Liver (tissue), 8 donors: ENCODE measurements at regions not wholly inside any gene's neighbourhood (a gene's known extent, or its start where the extent isn't known, plus 50 kb on each side); places are given as distances from the start of the nearest gene placed in this dataset.

ENCODE experiments used
- DNase-seq: peaks from one replicate; pipeline ENCODE4 v3.0.0-alpha.2; 2017; ENCODE audit warnings: low spot score
- H3K27ac ChIP-seq, 2 donors: one replicate each; pipeline ENCODE4 v1.7.0; 2013; ENCODE audit warnings: inconsistent platforms in 2 of 2, low read length in 2 of 2, control low read depth in 1 of 2, low read depth in 1 of 2, mild to moderate bottlenecking in 1 of 2
- H3K27me3 ChIP-seq, 4 donors: one replicate each; pipeline versions ENCODE4 v1.6.1 to v1.7.0; 2013; ENCODE audit warnings: low read length in 3 of 4, inconsistent platforms in 1 of 4, mild to moderate bottlenecking in 1 of 4, moderate library complexity in 1 of 4; ENCODE audit not compliant: control insufficient read depth in 4 of 4, insufficient read depth in 4 of 4
- H3K36me3 ChIP-seq, 4 donors: one replicate each; pipeline versions ENCODE4 v1.6.1 to v1.7.0; 2013; ENCODE audit warnings: low read length in 3 of 4, mild to moderate bottlenecking in 3 of 4, low read depth in 1 of 4, moderate library complexity in 1 of 4; ENCODE audit not compliant: control insufficient read depth in 4 of 4, insufficient read depth in 3 of 4
- H3K4me1 ChIP-seq, 4 donors: one replicate each; pipeline versions ENCODE4 v1.6.1 to v1.7.0; 2013; ENCODE audit warnings: low read length in 3 of 4, mild to moderate bottlenecking in 3 of 4, moderate library complexity in 1 of 4; ENCODE audit not compliant: control insufficient read depth in 4 of 4, insufficient read depth in 4 of 4
- H3K4me3 ChIP-seq, 3 donors: one replicate each; pipeline versions ENCODE4 v1.6.1 to v1.7.0; 2013; ENCODE audit warnings: low read length in 3 of 3, control low read depth in 1 of 3, low read depth in 1 of 3, mild to moderate bottlenecking in 1 of 3
- H3K9ac ChIP-seq, 2 donors: one replicate each; pipeline ENCODE4 v1.7.0; 2013; ENCODE audit warnings: low read length in 2 of 2, mild to moderate bottlenecking in 2 of 2, moderate library complexity in 2 of 2, control low read depth in 1 of 2, low read depth in 1 of 2
- H3K9me3 ChIP-seq, 4 donors: one replicate each; pipeline versions ENCODE4 v1.6.1 to v1.7.0; 2013; ENCODE audit warnings: low read length in 3 of 4; ENCODE audit not compliant: control insufficient read depth in 4 of 4
- EGR1 ChIP-seq, 2 donors: IDR thresholded peaks; 2 replicates each; pipeline ENCODE4 v1.6.1; 2016 to 2018; ENCODE audit warnings: antibody characterized with exemption in 2 of 2, low read depth in 2 of 2
- FOXA1 ChIP-seq: IDR thresholded peaks from 2 replicates; pipeline ENCODE4 v1.6.1; 2016; ENCODE audit warnings: antibody characterized with exemption
- FOXA2 ChIP-seq: IDR thresholded peaks from 2 replicates; pipeline ENCODE4 v1.6.1; 2016; ENCODE audit warnings: antibody characterized with exemption
- GABPA ChIP-seq, 2 donors: IDR thresholded peaks in 1 of 2; conservative IDR thresholded peaks in 1 of 2; 2 replicates each; pipeline ENCODE4 v1.6.1; 2016; ENCODE audit warnings: antibody characterized with exemption in 2 of 2, mild to moderate bottlenecking in 1 of 2, moderate library complexity in 1 of 2
- HNF4A ChIP-seq, 2 donors: conservative IDR thresholded peaks; 2 replicates each; pipeline ENCODE4 v1.6.1; 2016; ENCODE audit warnings: antibody characterized with exemption in 2 of 2, mild to moderate bottlenecking in 2 of 2
- HNF4G ChIP-seq: IDR thresholded peaks from 2 replicates; pipeline ENCODE4 v1.6.1; 2016; ENCODE audit warnings: antibody characterized with exemption
- JUND ChIP-seq, 2 donors: IDR thresholded peaks; 2 replicates each; pipeline ENCODE4 v1.6.1; 2016; ENCODE audit warnings: antibody characterized with exemption in 2 of 2
- NR2F2 ChIP-seq: IDR thresholded peaks from 2 replicates; pipeline ENCODE4 v1.6.1; 2016; ENCODE audit warnings: antibody characterized with exemption
- RAD21 ChIP-seq, 2 donors: IDR thresholded peaks; 2 replicates each; pipeline ENCODE4 v1.6.1; 2016; ENCODE audit warnings: antibody characterized with exemption in 2 of 2, mild to moderate bottlenecking in 2 of 2
- RXRA ChIP-seq, 2 donors: IDR thresholded peaks; 2 replicates each; pipeline ENCODE4 v1.6.1; 2017 to 2018; ENCODE audit warnings: antibody characterized with exemption in 2 of 2, mild to moderate bottlenecking in 1 of 2
- SP1 ChIP-seq: IDR thresholded peaks from 2 replicates; pipeline ENCODE4 v1.6.1; 2018; ENCODE audit warnings: antibody characterized with exemption, mild to moderate bottlenecking
- TAF1 ChIP-seq: conservative IDR thresholded peaks from 2 replicates; pipeline ENCODE4 v1.6.1; 2016; ENCODE audit warnings: antibody characterized with exemption, mild to moderate bottlenecking
- YY1 ChIP-seq: IDR thresholded peaks from 2 replicates; pipeline ENCODE4 v1.6.1; 2016; ENCODE audit warnings: antibody characterized with exemption, mild to moderate bottlenecking
- WGBS: extraction: QIAGEN DNeasy Blood & Tissue Kit; methylation state at CpG from one replicate; pipeline ENCODE4 v1.1.7; 2013; 5-methylcytosine and 5-hydroxymethylcytosine counted together
- TF ChIP-seq, protein P1 (sequence below): IDR thresholded peaks from 2 replicates; pipeline ENCODE4 v1.6.1; 2016; ENCODE audit warnings: antibody characterized with exemption
- TF ChIP-seq, protein P2 (sequence below): IDR thresholded peaks from 2 replicates; pipeline ENCODE4 v1.6.1; 2016; ENCODE audit warnings: antibody characterized with exemption
- TF ChIP-seq, protein P3 (sequence below): IDR thresholded peaks from 2 replicates; pipeline ENCODE4 v1.6.1; 2016; ENCODE audit warnings: antibody characterized with exemption
- TF ChIP-seq, protein P4 (sequence below): IDR thresholded peaks from 2 replicates; pipeline ENCODE4 v1.6.1; 2016; ENCODE audit warnings: antibody characterized with exemption, mild to moderate bottlenecking
- TF ChIP-seq, protein P5 (sequence below): fragments of 150-350 bp; IDR thresholded peaks from 2 replicates; pipeline ENCODE4 v1.5.1; 2017; ENCODE audit warnings: improper control_type of control experiment, low read depth, low read length; ENCODE audit not compliant: missing input control
- donor health status: healthy.
- donor health status: healthy.
- donor health status: healthy.
- donor health status: healthy.
- donor health status: healthy.

DNA sequence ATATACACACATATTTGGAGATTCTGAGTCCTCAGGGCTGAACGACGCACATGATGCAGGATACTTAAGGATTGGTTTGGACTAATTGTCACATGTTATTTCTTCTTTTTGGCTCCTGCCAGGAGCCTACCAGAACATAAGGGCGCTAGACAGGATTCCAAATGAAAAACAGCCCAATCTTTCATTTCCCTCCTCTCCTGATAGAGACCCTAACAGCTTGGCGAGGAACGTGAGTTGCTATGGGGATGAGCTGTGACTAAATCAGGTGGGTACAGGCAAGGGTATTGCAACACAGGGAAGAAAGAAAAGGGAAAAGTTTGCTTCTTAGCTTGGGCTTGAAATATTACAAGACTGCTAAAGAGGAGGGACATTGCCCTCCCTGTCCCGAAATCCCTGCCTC lies 109.9 kb downstream of the AIPL1 start:
- H3K4me3 ChIP-seq = no peak overlapping the region
- H3K27me3 ChIP-seq = peaks cover 0 to 3% (median under 1%) of the 10 kb centered on the region in 4 donors
- no peak overlapping the region for H3K9ac ChIP-seq
- H3K36me3 ChIP-seq = no peaks in the 10 kb centered on the region
- WGBS = 74% methylated on average over 6 of the region's 6 CpGs
- H3K4me1 ChIP-seq = no peaks in the 10 kb centered on the region
- H3K27ac ChIP-seq = no peak overlapping the region
- H3K9me3 ChIP-seq = no peaks in the 10 kb centered on the region
- no peak for DNase-seq
- TF ChIP-seq NR2F2 = no peak
- TF ChIP-seq, protein P1, sequence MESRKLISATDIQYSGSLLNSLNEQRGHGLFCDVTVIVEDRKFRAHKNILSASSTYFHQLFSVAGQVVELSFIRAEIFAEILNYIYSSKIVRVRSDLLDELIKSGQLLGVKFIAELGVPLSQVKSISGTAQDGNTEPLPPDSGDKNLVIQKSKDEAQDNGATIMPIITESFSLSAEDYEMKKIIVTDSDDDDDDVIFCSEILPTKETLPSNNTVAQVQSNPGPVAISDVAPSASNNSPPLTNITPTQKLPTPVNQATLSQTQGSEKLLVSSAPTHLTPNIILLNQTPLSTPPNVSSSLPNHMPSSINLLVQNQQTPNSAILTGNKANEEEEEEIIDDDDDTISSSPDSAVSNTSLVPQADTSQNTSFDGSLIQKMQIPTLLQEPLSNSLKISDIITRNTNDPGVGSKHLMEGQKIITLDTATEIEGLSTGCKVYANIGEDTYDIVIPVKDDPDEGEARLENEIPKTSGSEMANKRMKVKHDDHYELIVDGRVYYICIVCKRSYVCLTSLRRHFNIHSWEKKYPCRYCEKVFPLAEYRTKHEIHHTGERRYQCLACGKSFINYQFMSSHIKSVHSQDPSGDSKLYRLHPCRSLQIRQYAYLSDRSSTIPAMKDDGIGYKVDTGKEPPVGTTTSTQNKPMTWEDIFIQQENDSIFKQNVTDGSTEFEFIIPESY = no peak

DNA sequence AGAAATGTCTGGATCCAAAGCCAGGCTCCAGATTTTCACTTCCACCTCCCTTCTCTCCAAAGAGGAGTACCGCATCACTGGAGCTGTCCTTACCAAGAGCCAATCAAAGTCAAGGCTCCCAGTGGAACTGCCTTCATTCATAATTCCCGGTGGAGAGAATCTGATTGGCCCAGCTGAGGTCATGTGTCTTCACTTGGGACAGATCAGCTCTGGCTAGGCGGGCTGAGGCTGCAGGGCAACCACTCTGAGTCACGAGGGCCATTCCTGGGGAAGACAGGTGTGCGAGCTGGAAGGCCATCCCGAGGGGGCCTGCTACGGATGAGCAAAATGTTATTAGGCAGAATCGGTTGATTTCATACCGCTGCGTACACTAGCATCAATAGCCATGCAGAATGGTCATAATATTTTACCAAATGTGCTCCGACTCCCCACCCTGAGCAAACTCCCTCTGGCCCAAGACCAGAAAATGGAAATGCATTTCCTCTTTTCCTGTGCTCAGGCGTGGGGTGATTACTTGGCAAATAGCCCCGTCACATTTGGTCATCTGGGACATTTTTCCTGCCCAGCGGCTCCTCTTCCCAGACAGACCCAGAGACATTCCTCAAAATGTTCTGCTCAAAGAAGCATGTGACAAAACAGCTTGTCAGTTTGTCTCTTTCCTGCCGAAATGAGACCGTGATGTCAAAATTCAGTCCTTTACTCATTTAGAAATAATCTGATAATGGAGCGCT lies 111.1 kb downstream of the AIPL1 start:
- 68% methylated on average over 17 of the region's 17 CpGs for WGBS
- no peaks in the 10 kb centered on the region for H3K36me3 ChIP-seq
- H3K9me3 ChIP-seq = no peaks in the 10 kb centered on the region
- TF ChIP-seq YY1 = no peak
- no peak for TF ChIP-seq JUND (IDR thresholded peaks at IDR 0.05)
- no peak for TF ChIP-seq GABPA (IDR thresholded peaks at IDR 0.05 in 1 of 2, conservative IDR thresholded peaks at IDR 0.05 in 1 of 2)
- no peak for TF ChIP-seq RXRA (IDR thresholded peaks at IDR 0.05)
- peak in 1 of 2 donors; percentile 8 for TF ChIP-seq RAD21 (IDR thresholded peaks at IDR 0.05)
- no peak for TF ChIP-seq FOXA1
- TF ChIP-seq, protein P2, sequence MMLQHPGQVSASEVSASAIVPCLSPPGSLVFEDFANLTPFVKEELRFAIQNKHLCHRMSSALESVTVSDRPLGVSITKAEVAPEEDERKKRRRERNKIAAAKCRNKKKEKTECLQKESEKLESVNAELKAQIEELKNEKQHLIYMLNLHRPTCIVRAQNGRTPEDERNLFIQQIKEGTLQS = no peak
- H3K4me3 ChIP-seq = no peak overlapping the region
- peak overlapping the region in 1 of 2 donors; percentile 42 for H3K27ac ChIP-seq
- peaks cover 0 to 2% (median under 1%) of the 10 kb centered on the region in 4 donors for H3K27me3 ChIP-seq
- no peak for DNase-seq
- H3K9ac ChIP-seq = no peak overlapping the region
- no peaks in the 10 kb centered on the region for H3K4me1 ChIP-seq

DNA sequence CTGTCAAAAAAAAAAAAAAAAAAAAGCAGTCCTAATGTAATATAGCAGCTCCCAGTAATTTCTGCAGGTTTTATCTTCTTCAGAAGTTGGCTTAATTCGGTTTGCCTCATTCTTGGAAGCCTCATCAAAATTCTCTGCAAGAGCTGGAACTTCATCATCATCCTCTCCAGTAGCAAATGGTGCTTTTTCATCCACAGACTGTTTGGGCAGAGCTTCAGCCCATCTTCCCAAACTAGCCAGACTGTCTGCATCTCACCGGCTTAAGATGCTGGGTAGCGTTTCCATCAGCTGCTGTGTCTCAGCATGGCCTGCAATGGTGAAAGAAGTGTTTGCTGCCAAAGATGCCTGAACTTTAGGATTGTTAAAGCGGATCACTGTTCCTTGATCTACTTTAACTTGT lies 112.6 kb downstream of the AIPL1 start:
- Histone ChIP-seq H3K27me3 (peaks cover 0 to 2% (median 0%) of the 10 kb centered on the region in 4 donors), H3K4me1 (no peaks in the 10 kb centered on the region), H3K9ac (no peak overlapping the region), H3K9me3 (no peaks in the 10 kb centered on the region), H3K4me3 (no peak overlapping the region), H3K27ac (no peak overlapping the region), H3K36me3 (no peaks in the 10 kb centered on the region)
- 80% methylated on average over 4 of the region's 4 CpGs for WGBS
- no peak for DNase-seq
- TF ChIP-seq, protein P3, sequence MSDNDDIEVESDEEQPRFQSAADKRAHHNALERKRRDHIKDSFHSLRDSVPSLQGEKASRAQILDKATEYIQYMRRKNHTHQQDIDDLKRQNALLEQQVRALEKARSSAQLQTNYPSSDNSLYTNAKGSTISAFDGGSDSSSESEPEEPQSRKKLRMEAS = no peak
- no peak for TF ChIP-seq FOXA2
- TF ChIP-seq TAF1 = no peak
- no peak for TF ChIP-seq GABPA (IDR thresholded peaks at IDR 0.05 in 1 of 2, conservative IDR thresholded peaks at IDR 0.05 in 1 of 2)
- no peak for TF ChIP-seq HNF4G
- TF ChIP-seq SP1 = no peak
- TF ChIP-seq RXRA (IDR thresholded peaks at IDR 0.05) = no peak
- TF ChIP-seq YY1 = no peak
- no peak for TF ChIP-seq NR2F2
- TF ChIP-seq, protein P2 = no peak
- no peak for TF ChIP-seq EGR1 (IDR thresholded peaks at IDR 0.05; ENCODE audit: low read depth in 2 of 2)
- TF ChIP-seq, protein P4, sequence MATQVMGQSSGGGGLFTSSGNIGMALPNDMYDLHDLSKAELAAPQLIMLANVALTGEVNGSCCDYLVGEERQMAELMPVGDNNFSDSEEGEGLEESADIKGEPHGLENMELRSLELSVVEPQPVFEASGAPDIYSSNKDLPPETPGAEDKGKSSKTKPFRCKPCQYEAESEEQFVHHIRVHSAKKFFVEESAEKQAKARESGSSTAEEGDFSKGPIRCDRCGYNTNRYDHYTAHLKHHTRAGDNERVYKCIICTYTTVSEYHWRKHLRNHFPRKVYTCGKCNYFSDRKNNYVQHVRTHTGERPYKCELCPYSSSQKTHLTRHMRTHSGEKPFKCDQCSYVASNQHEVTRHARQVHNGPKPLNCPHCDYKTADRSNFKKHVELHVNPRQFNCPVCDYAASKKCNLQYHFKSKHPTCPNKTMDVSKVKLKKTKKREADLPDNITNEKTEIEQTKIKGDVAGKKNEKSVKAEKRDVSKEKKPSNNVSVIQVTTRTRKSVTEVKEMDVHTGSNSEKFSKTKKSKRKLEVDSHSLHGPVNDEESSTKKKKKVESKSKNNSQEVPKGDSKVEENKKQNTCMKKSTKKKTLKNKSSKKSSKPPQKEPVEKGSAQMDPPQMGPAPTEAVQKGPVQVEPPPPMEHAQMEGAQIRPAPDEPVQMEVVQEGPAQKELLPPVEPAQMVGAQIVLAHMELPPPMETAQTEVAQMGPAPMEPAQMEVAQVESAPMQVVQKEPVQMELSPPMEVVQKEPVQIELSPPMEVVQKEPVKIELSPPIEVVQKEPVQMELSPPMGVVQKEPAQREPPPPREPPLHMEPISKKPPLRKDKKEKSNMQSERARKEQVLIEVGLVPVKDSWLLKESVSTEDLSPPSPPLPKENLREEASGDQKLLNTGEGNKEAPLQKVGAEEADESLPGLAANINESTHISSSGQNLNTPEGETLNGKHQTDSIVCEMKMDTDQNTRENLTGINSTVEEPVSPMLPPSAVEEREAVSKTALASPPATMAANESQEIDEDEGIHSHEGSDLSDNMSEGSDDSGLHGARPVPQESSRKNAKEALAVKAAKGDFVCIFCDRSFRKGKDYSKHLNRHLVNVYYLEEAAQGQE = no peak
- TF ChIP-seq FOXA1 = no peak
- no peak for TF ChIP-seq JUND (IDR thresholded peaks at IDR 0.05)
- TF ChIP-seq HNF4A (conservative IDR thresholded peaks at IDR 0.05) = no peak
- TF ChIP-seq, protein P5, sequence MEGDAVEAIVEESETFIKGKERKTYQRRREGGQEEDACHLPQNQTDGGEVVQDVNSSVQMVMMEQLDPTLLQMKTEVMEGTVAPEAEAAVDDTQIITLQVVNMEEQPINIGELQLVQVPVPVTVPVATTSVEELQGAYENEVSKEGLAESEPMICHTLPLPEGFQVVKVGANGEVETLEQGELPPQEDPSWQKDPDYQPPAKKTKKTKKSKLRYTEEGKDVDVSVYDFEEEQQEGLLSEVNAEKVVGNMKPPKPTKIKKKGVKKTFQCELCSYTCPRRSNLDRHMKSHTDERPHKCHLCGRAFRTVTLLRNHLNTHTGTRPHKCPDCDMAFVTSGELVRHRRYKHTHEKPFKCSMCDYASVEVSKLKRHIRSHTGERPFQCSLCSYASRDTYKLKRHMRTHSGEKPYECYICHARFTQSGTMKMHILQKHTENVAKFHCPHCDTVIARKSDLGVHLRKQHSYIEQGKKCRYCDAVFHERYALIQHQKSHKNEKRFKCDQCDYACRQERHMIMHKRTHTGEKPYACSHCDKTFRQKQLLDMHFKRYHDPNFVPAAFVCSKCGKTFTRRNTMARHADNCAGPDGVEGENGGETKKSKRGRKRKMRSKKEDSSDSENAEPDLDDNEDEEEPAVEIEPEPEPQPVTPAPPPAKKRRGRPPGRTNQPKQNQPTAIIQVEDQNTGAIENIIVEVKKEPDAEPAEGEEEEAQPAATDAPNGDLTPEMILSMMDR = no peak
- TF ChIP-seq RAD21 (IDR thresholded peaks at IDR 0.05) = no peak
